HepG2 (cell line): ENCODE measurements at regions not wholly inside any gene's neighbourhood (a gene's known extent, or its start where the extent isn't known, plus 50 kb on each side); places are given as distances from the start of the nearest gene placed in this dataset.

Experiments used
- ARNT2 ChIP-seq: sonication (generic); formaldehyde crosslinking; IDR thresholded peaks from 2 replicates; pipeline ENCODE4 v1.8.0; 2022; ENCODE audit warnings: mild to moderate bottlenecking, low read depth, missing genetic modification reagents, moderate library complexity
- BATF2 ChIP-seq: sonication (generic); formaldehyde crosslinking; IDR thresholded peaks from 2 replicates; pipeline ENCODE4 v1.8.0; 2022; ENCODE audit warnings: mild to moderate bottlenecking, missing genetic modification reagents, moderate library complexity
- BCL6 ChIP-seq: IDR thresholded peaks from 2 replicates; pipeline ENCODE4 v1.6.1; 2016; ENCODE audit warnings: missing genetic modification reagents, missing compliant biosample characterization
- CREB1 ChIP-seq, 2 experiments: fragments of 450-650 bp in 1 of 2; IDR thresholded peaks; 2 replicates each; pipeline ENCODE4 v1.6.1; 2016 to 2017; ENCODE audit warnings: control low read depth in 1 of 2, mild to moderate bottlenecking in 1 of 2, missing compliant biosample characterization in 1 of 2, missing genetic modification characterization in 1 of 2
- FOXA3 ChIP-seq: IDR thresholded peaks from 2 replicates; pipeline ENCODE4 v1.6.1; 2016; ENCODE audit warnings: missing genetic modification reagents, missing compliant biosample characterization
- FOXP1 ChIP-seq, 2 experiments: fragments of 450-650 bp in 1 of 2; IDR thresholded peaks; 2 replicates each; pipeline ENCODE4 v1.6.1; 2017 to 2018; ENCODE audit warnings: antibody characterized with exemption in 1 of 2
- HNRNPUL1 ChIP-seq: fragments of 200-400 bp; formaldehyde crosslinking; IDR thresholded peaks from 2 replicates; pipeline ENCODE4 v1.6.1; 2017; ENCODE audit warnings: low read depth, mild to moderate bottlenecking, low read length, moderate library complexity
- NFRKB ChIP-seq: fragments of 450-650 bp; IDR thresholded peaks from 2 replicates; pipeline ENCODE4 v1.6.1; 2017
- PCBP1 ChIP-seq: fragments of 200-400 bp; formaldehyde crosslinking; IDR thresholded peaks from 2 replicates; pipeline ENCODE4 v1.6.1; 2017; ENCODE audit warnings: mild to moderate bottlenecking, low read depth, low read length, borderline replicate concordance
- RAD51 ChIP-seq: fragments of 450-650 bp; IDR thresholded peaks from 2 replicates; pipeline ENCODE4 v1.6.1; 2016; ENCODE audit warnings: borderline replicate concordance
- ZBTB7A ChIP-seq: sonication (generic); formaldehyde crosslinking; IDR thresholded peaks from 2 replicates; pipeline ENCODE4 v1.8.0; 2022; ENCODE audit warnings: mild to moderate bottlenecking, missing genetic modification reagents
- ZNF124 ChIP-seq: sonication (generic); formaldehyde crosslinking; IDR thresholded peaks from 2 replicates; pipeline ENCODE4 v1.4.0; 2020; ENCODE audit warnings: missing genetic modification reagents
- ZNF142 ChIP-seq: sonication (generic); formaldehyde crosslinking; IDR thresholded peaks from 2 replicates; pipeline ENCODE4 v1.4.0; 2020; ENCODE audit warnings: missing genetic modification reagents
- ZNF282 ChIP-seq: fragments of 450-650 bp; IDR thresholded peaks from 2 replicates; pipeline ENCODE4 v1.6.1; 2018; ENCODE audit not compliant: partially characterized antibody
- ZNF343 ChIP-seq: sonication (generic); formaldehyde crosslinking; IDR thresholded peaks from 2 replicates; pipeline ENCODE4 v1.4.0; 2020; ENCODE audit warnings: mild to moderate bottlenecking, missing genetic modification reagents
- ZNF605 ChIP-seq: sonication (generic); formaldehyde crosslinking; IDR thresholded peaks from 2 replicates; pipeline ENCODE4 v1.8.0; 2022; ENCODE audit warnings: mild to moderate bottlenecking, missing genetic modification reagents
- ZNF652 ChIP-seq: IDR thresholded peaks from 2 replicates; pipeline ENCODE4 v1.6.1; 2016; ENCODE audit warnings: low read depth, borderline replicate concordance
- ZNF672 ChIP-seq: sonication (generic); formaldehyde crosslinking; IDR thresholded peaks from 2 replicates; pipeline ENCODE4 v1.8.1; 2022; ENCODE audit warnings: missing genetic modification reagents
- ZNF674 ChIP-seq: sonication (generic); formaldehyde crosslinking; IDR thresholded peaks from 2 replicates; pipeline ENCODE4 v1.5.0; 2020; ENCODE audit warnings: low read depth, mild to moderate bottlenecking, missing genetic modification reagents
- ZNF703 ChIP-seq: sonication (generic); formaldehyde crosslinking; IDR thresholded peaks from 2 replicates; pipeline ENCODE4 v1.5.1; 2020; ENCODE audit warnings: missing genetic modification reagents, mild to moderate bottlenecking, moderate library complexity, borderline replicate concordance
- TF ChIP-seq, protein P1 (sequence below): sonication (generic); formaldehyde crosslinking; IDR thresholded peaks from 2 replicates; pipeline ENCODE4 v1.5.1; 2020; ENCODE audit warnings: mild to moderate bottlenecking, missing genetic modification reagents, borderline replicate concordance

DNA sequence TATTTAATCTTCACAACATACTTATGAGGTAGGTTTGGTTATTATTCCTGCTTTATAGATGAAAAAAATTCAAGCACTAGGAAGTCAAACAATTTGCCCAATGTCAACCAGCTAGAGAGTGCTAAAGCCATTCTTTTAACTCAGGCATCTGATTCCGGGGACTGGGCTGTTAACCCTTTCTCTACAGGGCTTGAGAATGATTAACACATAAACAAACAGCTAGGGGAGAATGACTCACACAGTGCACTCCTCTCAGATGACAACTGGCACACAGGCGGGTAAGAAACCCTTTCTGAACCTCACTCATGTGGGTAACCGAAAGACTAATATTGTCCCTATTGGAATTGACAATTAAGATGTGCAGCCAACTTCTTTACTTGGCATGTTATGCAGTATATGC lies 86.3 kb upstream of the FSHR start (continued):
- no peak for TF ChIP-seq ZNF703
- no peak for TF ChIP-seq ZNF672 (CRISPR knock-in tag)
- peak; percentile 97 for TF ChIP-seq HNRNPUL1
- TF ChIP-seq BCL6 (CRISPR knock-in tag) = no peak
- no peak for TF ChIP-seq FOXP1 (IDR thresholded peaks at IDR 0.05)
- TF ChIP-seq FOXP1 (CRISPR knock-in tag; IDR thresholded peaks at IDR 0.05) = 0 out of 2 replicates have a peak, but pooled peaks have one; percentile 29
- no peak for TF ChIP-seq ARNT2 (CRISPR knock-in tag)
- no peak for TF ChIP-seq ZNF124 (CRISPR knock-in tag)
- no peak for TF ChIP-seq ZBTB7A (CRISPR knock-in tag)
- peak; percentile 98 for TF ChIP-seq ZNF652 (CRISPR knock-in tag)
- TF ChIP-seq, protein P1, sequence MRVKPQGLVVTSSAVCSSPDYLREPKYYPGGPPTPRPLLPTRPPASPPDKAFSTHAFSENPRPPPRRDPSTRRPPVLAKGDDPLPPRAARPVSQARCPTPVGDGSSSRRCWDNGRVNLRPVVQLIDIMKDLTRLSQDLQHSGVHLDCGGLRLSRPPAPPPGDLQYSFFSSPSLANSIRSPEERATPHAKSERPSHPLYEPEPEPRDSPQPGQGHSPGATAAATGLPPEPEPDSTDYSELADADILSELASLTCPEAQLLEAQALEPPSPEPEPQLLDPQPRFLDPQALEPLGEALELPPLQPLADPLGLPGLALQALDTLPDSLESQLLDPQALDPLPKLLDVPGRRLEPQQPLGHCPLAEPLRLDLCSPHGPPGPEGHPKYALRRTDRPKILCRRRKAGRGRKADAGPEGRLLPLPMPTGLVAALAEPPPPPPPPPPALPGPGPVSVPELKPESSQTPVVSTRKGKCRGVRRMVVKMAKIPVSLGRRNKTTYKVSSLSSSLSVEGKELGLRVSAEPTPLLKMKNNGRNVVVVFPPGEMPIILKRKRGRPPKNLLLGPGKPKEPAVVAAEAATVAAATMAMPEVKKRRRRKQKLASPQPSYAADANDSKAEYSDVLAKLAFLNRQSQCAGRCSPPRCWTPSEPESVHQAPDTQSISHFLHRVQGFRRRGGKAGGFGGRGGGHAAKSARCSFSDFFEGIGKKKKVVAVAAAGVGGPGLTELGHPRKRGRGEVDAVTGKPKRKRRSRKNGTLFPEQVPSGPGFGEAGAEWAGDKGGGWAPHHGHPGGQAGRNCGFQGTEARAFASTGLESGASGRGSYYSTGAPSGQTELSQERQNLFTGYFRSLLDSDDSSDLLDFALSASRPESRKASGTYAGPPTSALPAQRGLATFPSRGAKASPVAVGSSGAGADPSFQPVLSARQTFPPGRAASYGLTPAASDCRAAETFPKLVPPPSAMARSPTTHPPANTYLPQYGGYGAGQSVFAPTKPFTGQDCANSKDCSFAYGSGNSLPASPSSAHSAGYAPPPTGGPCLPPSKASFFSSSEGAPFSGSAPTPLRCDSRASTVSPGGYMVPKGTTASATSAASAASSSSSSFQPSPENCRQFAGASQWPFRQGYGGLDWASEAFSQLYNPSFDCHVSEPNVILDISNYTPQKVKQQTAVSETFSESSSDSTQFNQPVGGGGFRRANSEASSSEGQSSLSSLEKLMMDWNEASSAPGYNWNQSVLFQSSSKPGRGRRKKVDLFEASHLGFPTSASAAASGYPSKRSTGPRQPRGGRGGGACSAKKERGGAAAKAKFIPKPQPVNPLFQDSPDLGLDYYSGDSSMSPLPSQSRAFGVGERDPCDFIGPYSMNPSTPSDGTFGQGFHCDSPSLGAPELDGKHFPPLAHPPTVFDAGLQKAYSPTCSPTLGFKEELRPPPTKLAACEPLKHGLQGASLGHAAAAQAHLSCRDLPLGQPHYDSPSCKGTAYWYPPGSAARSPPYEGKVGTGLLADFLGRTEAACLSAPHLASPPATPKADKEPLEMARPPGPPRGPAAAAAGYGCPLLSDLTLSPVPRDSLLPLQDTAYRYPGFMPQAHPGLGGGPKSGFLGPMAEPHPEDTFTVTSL (CRISPR knock-in tag) = peak; percentile 51; the same call in 1 of the 2 replicates
- no peak for TF ChIP-seq NFRKB
- TF ChIP-seq PCBP1 = no peak
- TF ChIP-seq CREB1 (IDR thresholded peaks at IDR 0.05) = no peak
- 0 out of 2 replicates have a peak, but pooled peaks have one; percentile 15 for TF ChIP-seq CREB1 (CRISPR knock-in tag; IDR thresholded peaks at IDR 0.05)
- no peak for TF ChIP-seq BATF2
- no peak for TF ChIP-seq ZNF282
- TF ChIP-seq FOXA3 (CRISPR knock-in tag) = peak; percentile 19; the same call in 1 of the 2 replicates
- TF ChIP-seq ZNF343 (CRISPR knock-in tag) = no peak
- no peak for TF ChIP-seq RAD51
- no peak for TF ChIP-seq ZNF605
- no peak for TF ChIP-seq ZNF674 (CRISPR knock-in tag)
- TF ChIP-seq ZNF142 (CRISPR knock-in tag) = no peak
